ENCODE measurements at regions not wholly inside any gene's neighbourhood (a gene's known extent, or its start where the extent isn't known, plus 50 kb on each side); places are given as distances from the start of the nearest gene placed in this dataset.

- TF ChIP-seq SP1 (IDR thresholded peaks at IDR 0.05): no peak
- no peak for TF ChIP-seq SUZ12 (IDR thresholded peaks at IDR 0.05)
- TF ChIP-seq ZNF384 (IDR thresholded peaks at IDR 0.05): no peak
- TF ChIP-seq TARDBP (IDR thresholded peaks at IDR 0.05): no peak
- no peak for TF ChIP-seq FOXA1 (IDR thresholded peaks at IDR 0.05)
These were observed 274.1 kb upstream of the SMIM30 start for GRCh38 chr7:113392421-113392820.

Measured in HEK293T (cell line).